ENCODE measurements at regions not wholly inside any gene's neighbourhood (a gene's known extent, or its start where the extent isn't known, plus 50 kb on each side); places are given as distances from the start of the nearest gene placed in this dataset.

DNA sequence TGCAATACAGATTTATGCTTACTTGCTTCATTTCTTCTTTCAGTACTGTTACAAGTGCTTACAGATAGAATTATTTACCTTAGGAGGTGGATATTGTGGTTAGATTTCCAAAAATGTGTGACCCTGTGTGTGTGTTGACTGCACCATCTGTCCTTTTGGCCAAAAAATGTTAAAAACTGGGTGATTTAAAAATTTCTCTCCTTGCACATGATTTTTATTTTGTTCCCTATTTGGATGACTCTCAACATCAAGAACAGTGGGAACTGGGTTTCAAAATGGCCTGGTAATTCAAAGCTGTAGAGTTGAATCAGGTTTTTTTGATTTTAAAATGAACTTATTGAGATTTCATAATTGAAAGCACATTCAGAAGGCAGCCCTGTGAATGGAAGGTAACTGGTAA lies 1132.9 kb downstream of the RAPGEF2 start:
- TF ChIP-seq, protein P1, sequence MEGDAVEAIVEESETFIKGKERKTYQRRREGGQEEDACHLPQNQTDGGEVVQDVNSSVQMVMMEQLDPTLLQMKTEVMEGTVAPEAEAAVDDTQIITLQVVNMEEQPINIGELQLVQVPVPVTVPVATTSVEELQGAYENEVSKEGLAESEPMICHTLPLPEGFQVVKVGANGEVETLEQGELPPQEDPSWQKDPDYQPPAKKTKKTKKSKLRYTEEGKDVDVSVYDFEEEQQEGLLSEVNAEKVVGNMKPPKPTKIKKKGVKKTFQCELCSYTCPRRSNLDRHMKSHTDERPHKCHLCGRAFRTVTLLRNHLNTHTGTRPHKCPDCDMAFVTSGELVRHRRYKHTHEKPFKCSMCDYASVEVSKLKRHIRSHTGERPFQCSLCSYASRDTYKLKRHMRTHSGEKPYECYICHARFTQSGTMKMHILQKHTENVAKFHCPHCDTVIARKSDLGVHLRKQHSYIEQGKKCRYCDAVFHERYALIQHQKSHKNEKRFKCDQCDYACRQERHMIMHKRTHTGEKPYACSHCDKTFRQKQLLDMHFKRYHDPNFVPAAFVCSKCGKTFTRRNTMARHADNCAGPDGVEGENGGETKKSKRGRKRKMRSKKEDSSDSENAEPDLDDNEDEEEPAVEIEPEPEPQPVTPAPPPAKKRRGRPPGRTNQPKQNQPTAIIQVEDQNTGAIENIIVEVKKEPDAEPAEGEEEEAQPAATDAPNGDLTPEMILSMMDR (conservative IDR thresholded peaks at IDR 0.05; ENCODE audit: low read depth, low read length) = no peak
- no peak overlapping the region for H3K4me3 ChIP-seq (ENCODE audit: low read depth, low read length)
- DNase-seq (ENCODE audit: low read depth) = no peak

DNA sequence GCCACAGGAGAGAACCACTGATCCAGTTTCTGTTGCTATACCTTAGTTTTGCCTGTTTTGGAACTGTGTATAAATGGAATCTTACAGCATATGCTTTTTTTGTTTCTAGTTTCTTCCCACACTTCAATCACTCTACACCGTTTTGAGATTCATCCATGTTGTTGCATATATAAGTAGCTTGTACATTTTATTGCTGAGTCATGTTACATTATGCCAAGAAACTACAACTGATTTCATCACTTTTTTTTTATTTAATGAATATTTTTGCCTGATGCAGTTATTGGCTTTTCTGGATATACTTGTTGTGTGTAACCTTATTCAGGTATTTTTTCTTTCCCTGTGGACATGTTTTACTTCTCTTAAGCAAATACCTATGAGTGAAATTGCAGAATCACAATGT lies 1135.9 kb downstream of the RAPGEF2 start:
- no peak for DNase-seq (ENCODE audit: low read depth)
- H3K4me3 ChIP-seq (ENCODE audit: low read depth, low read length) = no peak overlapping the region

DNA sequence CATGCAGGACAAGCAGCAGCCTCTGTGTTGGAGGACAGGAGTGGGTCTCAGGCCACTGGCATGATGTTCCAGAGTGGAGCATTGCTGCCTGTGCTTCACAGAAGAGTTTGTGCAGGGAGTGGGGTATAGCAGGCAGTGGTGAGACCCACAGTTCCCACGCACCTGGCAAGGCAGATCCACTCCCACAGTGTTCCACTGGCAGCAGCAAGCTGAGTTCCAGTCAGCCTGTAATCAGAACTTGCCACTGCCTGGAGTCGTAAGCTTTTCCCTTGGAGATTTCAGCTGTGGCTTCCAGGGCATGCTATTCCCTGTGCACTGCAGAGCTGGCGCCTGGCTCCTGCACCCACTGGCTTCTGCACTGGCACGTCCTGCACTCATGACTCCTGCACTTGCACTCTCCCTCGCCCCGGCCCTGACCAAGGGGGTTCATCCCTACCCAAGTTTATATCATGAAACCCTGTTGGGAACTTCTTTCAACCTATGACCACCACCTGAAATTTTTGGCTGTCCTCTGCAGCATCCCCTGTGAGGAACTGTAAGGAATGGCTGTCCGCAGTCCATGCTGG lies 1144.3 kb downstream of the RAPGEF2 start:
- no peak for DNase-seq (ENCODE audit: low read depth)
- TF ChIP-seq, protein P1 (conservative IDR thresholded peaks at IDR 0.05; ENCODE audit: low read depth, low read length) = no peak
- no peak overlapping the region for H3K4me3 ChIP-seq (ENCODE audit: low read depth, low read length)

More for the DNA sequence above, 1135.9 kb downstream of the RAPGEF2 start:
- TF ChIP-seq, protein P1 (conservative IDR thresholded peaks at IDR 0.05; ENCODE audit: low read depth, low read length) = no peak

DNA sequence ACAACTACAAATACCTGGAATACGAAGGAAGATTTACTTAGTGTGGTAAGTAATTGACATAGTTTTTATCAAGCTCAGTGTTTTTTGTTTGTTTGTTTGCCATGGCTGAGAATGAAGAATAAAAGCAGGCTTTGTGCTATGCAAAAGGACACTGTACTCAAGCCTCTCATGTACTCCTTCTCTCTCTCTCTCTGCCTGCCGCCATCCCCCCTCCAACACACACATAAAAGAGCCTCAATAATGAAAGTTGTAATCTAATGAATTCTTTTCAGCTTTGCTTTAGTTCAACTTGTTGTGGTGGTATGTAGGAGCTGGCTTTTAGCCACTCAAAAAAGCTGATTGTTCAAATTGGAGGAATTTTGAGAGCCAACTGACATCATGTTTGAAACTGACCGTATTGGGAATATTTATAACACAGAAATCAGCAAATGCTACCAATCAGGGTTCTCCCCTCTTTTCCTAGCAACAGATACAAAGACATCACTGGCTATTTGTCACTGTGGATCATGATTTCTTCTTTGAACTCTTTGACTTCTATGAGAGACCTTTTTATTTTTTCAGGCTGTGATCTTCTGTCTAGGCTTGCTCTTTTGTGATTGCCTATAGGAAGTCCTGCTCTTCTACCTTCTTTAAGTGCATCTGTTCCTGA lies 1148.8 kb downstream of the RAPGEF2 start:
- no peak for DNase-seq (ENCODE audit: low read depth)
- no peak overlapping the region for H3K4me3 ChIP-seq (ENCODE audit: low read depth, low read length)
- TF ChIP-seq, protein P1 (conservative IDR thresholded peaks at IDR 0.05; ENCODE audit: low read depth, low read length) = no peak

DNA sequence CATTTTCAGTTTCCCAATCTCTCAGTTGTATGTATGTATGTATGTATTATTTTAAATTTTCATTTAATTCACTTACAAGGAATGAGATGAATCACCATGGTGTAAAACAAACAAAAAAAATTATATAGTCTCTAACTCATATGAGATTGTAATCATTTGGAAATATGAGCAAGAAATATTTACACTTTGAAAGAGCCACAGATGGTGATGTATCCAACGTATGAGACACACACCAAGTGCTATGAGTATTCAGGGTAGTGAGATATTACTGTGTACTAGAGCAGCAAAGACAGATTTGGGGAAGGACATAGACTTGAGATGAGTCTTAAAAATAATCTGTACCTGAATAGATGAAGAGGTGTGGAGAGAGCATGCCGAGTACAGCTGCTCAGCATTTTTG lies 1154.4 kb downstream of the RAPGEF2 start:
- DNase-seq (ENCODE audit: low read depth) = no peak
- TF ChIP-seq, protein P1 (conservative IDR thresholded peaks at IDR 0.05; ENCODE audit: low read depth, low read length) = no peak

DNA sequence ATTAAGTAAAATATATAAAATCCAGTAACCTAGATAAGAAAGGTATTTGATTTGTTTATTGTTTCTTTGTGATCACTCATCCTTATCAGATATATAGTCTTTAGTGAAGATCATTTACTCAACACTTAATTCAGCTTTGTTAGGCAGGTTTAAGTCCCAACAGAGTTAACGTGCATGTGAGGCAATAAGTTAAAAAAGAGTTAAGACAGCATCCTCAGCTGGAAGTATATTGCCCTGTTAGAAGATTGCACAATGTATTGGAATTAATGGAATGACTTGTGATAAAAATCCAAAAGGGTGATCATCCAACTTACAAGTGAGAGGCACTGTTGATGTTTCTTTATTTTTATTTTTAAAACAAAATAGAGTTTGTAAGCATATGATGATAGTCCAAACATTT lies 1162.1 kb downstream of the RAPGEF2 start:
- DNase-seq (ENCODE audit: low read depth) = no peak
- no peak overlapping the region for H3K4me3 ChIP-seq (ENCODE audit: low read depth, low read length)
- TF ChIP-seq, protein P1 (conservative IDR thresholded peaks at IDR 0.05; ENCODE audit: low read depth, low read length) = no peak

More for the DNA sequence above, 1154.4 kb downstream of the RAPGEF2 start:
- no peak overlapping the region for H3K4me3 ChIP-seq (ENCODE audit: low read depth, low read length)

DNA sequence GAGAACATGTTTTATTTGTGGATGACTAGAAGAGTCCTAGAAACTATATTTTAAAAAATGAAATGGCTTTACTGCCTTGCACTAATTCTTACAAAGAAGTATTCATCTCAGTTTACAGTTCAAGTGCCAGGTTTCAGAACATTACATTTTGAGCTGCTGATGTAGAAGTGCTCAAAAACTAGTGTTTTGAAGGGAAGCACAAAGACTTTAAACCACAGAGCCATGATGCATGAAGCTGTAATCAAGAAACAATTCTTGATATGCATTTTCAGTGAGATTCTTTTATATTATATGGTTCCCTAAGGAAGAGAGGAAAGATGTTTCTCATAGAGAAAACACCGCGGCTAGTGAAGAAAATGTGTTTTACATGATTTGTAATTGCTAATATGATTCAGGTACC lies 1163.0 kb downstream of the RAPGEF2 start:
- TF ChIP-seq, protein P1 (conservative IDR thresholded peaks at IDR 0.05; ENCODE audit: low read depth, low read length) = no peak
- DNase-seq (ENCODE audit: low read depth) = no peak
- no peak overlapping the region for H3K4me3 ChIP-seq (ENCODE audit: low read depth, low read length)

Measured in epithelial cell of proximal tubule (primary cell).